GM20431 (cell line): ENCODE measurements at regions not wholly inside any gene's neighbourhood (a gene's known extent, or its start where the extent isn't known, plus 50 kb on each side); places are given as distances from the start of the nearest gene placed in this dataset.
"Not testable (repeated sequence)": the region's sequence is repeated elsewhere in the genome, so short reads cannot be mapped to it uniquely, and the experiment has no call there.

Experiments used
- in situ Hi-C: fragments of 300-500 bp; cut with MseI, MboI; formaldehyde crosslinking; loops from one replicate; pipeline ENCODE4 v1.15.0; 2020; ENCODE audit warnings: low sequenced_read_pairs; ENCODE audit not compliant: unreplicated experiment

- in situ Hi-C loops, result no loop called here
Observed at GRCh38 chr7:34365611-34366010, 292.4 kb upstream of the NPSR1 start.

GRCh38 chr7:34371922-34372321 is 286.1 kb upstream of the NPSR1 start:
- in situ Hi-C loops, result no loop called here

GRCh38 chr7:34373940-34374339 is 284.1 kb upstream of the NPSR1 start:
- in situ Hi-C loops, result no loop called here

GRCh38 chr7:34382166-34382893 is 275.7 kb upstream of the NPSR1 start:
- in situ Hi-C loops, result no loop called here

- in situ Hi-C loops, result no loop called here
Observed at GRCh38 chr7:34385384-34385783, 272.6 kb upstream of the NPSR1 start.

- in situ Hi-C loops, result no loop called here
Observed at GRCh38 chr7:34389332-34390078, 268.5 kb upstream of the NPSR1 start.

- in situ Hi-C loops, result no loop called here
Observed at GRCh38 chr7:34390103-34390502, 267.9 kb upstream of the NPSR1 start.

- in situ Hi-C loops, result no loop called here
Observed at GRCh38 chr7:34392972-34393371, 265.0 kb upstream of the NPSR1 start.

- in situ Hi-C loops, result no loop called here
Observed at GRCh38 chr7:34396437-34397064, 261.5 kb upstream of the NPSR1 start.

- in situ Hi-C loops, result no loop called here
Observed at GRCh38 chr7:34401776-34402175, 256.2 kb upstream of the NPSR1 start.

- in situ Hi-C loops, result no loop called here
Observed at GRCh38 chr7:34406848-34407530, 251.0 kb upstream of the NPSR1 start.

GRCh38 chr7:34407586-34407985 is 250.4 kb upstream of the NPSR1 start:
- in situ Hi-C loops, result no loop called here

GRCh38 chr7:34417781-34418180 is 240.2 kb upstream of the NPSR1 start:
- in situ Hi-C loops, result no loop called here

- in situ Hi-C loops, result no loop called here
Observed at GRCh38 chr7:34421526-34421925, 236.5 kb upstream of the NPSR1 start.

- in situ Hi-C loops, result no loop called here
Observed at GRCh38 chr7:34425194-34425593, 232.8 kb upstream of the NPSR1 start.

GRCh38 chr7:34425631-34426384 is 232.2 kb upstream of the NPSR1 start:
- in situ Hi-C loops, result no loop called here

GRCh38 chr7:34430456-34430855 is 227.6 kb upstream of the NPSR1 start:
- in situ Hi-C loops, result no loop called here

- in situ Hi-C loops, result no loop called here
Observed at GRCh38 chr7:34438436-34438835, 219.6 kb upstream of the NPSR1 start.

GRCh38 chr7:34445653-34446052 is 212.4 kb upstream of the NPSR1 start:
- in situ Hi-C loops, result no loop called here

- in situ Hi-C loops, result not testable (repeated sequence)
Observed at GRCh38 chr7:34448531-34448930, 209.5 kb upstream of the NPSR1 start.
